ENCODE measurements at regions not wholly inside any gene's neighbourhood (a gene's known extent, or its start where the extent isn't known, plus 50 kb on each side); places are given as distances from the start of the nearest gene placed in this dataset.
"Not testable (repeated sequence)": the region's sequence is repeated elsewhere in the genome, so short reads cannot be mapped to it uniquely, and the experiment has no call there.

DNA sequence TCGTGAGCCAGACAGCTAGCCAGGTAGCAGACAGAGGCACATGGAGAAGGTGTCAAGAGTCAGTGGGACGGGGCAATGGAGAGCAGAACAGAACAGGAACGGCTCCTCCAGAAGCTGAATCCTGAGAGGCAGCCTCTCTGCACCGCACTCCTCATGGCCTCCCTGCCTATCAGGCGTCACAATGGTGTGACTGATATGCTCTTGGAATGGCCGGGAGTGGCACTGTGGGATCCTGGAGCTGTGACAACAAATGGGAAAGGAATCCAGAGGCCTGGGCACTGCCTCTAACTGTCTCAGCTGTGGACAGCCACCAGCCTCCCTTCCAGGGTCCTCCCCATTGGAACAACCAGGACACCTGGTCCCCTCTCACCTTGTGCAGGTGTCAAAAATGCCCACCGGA is 89.1 kb upstream of the ID2 start:
- no peak for DNase-seq

- DNase-seq: no peak
Measured at GRCh38 chr2:8593243-8593642, 88.6 kb upstream of the ID2 start.

- DNase-seq: no peak
Measured at GRCh38 chr2:8594731-8595427, 87.0 kb upstream of the ID2 start.

- no peak for DNase-seq
Measured at GRCh38 chr2:8595428-8595805, 86.4 kb upstream of the ID2 start.

- no peak for DNase-seq
Measured at GRCh38 chr2:8595811-8596600, 85.8 kb upstream of the ID2 start.

DNA sequence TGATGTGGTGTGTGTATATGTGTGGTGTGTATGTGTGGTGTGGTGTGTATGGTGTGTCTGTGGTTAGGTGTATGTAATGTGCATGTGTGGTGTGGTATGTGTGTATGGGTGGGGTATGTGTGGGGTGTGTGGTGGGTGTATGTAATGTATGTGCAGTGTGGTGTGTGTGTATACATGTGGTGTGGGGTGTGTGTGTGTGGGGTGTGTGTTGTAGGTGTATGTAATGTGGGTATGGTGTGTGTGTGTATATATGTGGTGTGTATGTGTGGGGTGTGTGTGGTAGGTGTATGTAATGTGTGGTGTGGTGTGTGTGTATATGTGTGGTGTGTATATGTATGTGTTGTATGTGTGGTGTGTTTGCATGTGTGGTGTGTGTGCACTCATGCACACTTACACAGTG is 84.8 kb upstream of the ID2 start:
- no peak for DNase-seq

GRCh38 chr2:8597559-8598225 is 84.2 kb upstream of the ID2 start:
- no peak for DNase-seq

GRCh38 chr2:8598295-8599165 is 83.3 kb upstream of the ID2 start:
- DNase-seq: peak; percentile 77

- no peak for DNase-seq
Measured at GRCh38 chr2:8599421-8600242, 82.2 kb upstream of the ID2 start.

DNA sequence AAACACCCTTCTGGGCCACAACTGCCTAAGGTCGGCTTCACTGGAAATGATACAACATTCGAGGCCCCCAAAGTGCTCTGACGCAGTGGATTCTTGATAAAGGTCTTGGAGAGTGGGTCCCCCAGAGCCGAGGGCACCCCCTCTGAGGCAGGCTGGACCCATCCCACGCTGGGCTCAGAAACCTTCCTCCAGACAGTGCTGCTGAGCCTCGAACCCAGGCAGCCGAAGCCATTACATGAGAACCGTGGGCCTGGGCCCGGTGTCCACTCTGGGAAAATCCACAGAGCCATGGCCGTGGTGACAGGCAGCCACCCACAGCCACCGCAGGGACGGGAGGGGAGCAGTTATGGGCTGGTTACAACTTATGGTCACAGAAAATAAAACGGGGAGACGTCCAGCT is 81.4 kb upstream of the ID2 start:
- DNase-seq: no peak

DNA sequence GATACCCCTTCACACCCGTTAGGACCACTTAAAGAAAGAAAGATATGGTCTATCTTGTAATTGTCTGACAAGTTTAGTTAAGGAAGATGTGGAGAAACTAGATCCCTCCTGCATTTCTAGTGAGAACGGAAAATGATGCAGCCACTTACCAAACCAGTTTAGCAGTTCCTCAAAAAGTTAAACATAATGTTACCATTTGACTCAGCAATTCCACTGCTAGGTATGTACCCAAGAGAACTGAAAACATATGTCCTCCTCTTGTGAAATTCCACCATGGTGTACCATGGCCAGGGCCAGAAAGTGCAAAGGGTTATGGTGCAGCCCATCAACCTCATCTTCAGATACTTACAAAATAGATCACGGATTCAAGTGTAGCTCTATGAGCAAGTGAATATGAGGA is 79.0 kb upstream of the ID2 start:
- DNase-seq: no peak

DNA sequence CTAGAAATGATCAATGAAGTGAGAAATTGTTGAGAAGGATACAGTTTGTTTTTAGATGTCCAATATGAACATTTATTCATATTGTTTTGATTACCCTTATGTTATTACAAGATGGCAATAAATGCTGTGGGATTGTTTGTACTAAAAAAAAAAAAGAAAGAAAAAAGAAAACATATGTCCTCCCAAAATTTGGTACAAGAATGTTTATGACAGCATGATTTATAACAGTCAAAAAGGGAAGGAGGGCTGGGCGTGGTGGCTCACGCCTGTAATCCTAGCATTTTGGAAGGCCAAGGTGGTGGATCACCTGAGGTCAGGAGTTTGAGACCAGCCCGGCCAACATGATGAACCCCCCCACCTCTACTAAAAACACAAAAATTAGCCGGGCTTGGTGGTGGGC is 78.5 kb upstream of the ID2 start:
- DNase-seq: not testable (repeated sequence)

GRCh38 chr2:8604262-8604661 is 77.6 kb upstream of the ID2 start:
- DNase-seq: no peak

DNA sequence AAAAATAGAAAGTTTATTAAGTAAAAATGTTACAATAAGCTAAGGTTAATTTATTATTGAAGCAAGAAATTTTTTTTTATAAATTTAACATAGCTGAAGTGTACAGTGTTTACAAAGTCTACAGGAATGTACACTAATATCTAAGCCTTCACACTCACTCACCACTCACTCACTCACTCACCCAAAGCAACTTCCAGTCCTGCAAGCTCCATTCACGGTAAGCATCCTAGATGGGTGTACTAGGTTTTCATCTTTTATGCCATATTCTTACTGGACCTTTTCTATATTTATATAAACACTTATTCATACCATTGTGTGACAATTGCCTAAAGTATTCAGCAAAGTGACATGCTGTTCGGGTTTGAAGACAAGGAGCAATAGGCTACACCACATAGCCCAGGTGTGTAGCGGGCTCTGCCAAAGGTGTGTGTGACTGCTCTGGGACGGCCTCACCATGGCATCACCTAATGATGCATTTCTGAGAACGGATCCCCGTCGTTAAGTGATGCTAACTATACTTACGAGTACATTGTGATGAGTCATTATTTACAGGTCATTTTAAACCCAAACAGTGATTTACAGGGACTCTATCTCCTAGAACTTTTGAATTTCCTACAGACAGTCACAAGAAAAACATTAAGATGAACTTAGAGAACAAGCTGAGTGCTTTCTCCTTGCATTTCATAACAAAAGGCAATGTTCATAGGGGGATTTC is 76.3 kb upstream of the ID2 start:
- no peak for DNase-seq

- no peak for DNase-seq
Measured at GRCh38 chr2:8606226-8606625, 75.6 kb upstream of the ID2 start.

GRCh38 chr2:8606649-8607550 is 75.0 kb upstream of the ID2 start:
- no peak for DNase-seq

GRCh38 chr2:8607606-8608005 is 74.2 kb upstream of the ID2 start:
- DNase-seq: no peak

- DNase-seq: no peak
Measured at GRCh38 chr2:8608411-8608954, 73.4 kb upstream of the ID2 start.

GRCh38 chr2:8609357-8609811 is 72.5 kb upstream of the ID2 start:
- no peak for DNase-seq

GRCh38 chr2:8610775-8611174 is 71.1 kb upstream of the ID2 start:
- not testable (repeated sequence) for DNase-seq
